ENCODE measurements at regions not wholly inside any gene's neighbourhood (a gene's known extent, or its start where the extent isn't known, plus 50 kb on each side); places are given as distances from the start of the nearest gene placed in this dataset.

- no peak for TF ChIP-seq SUZ12 (IDR thresholded peaks at IDR 0.05)
- TF ChIP-seq NFRKB (IDR thresholded peaks at IDR 0.05), result no peak
- TF ChIP-seq FOXK2 (IDR thresholded peaks at IDR 0.05), result no peak
- no peak for TF ChIP-seq ELF4 (IDR thresholded peaks at IDR 0.05)
- no peak for TF ChIP-seq FOXM1 (IDR thresholded peaks at IDR 0.05; ENCODE audit: borderline replicate concordance)
- TF ChIP-seq SP1 (IDR thresholded peaks at IDR 0.05), result no peak
- TF ChIP-seq BHLHE40 (IDR thresholded peaks at IDR 0.05; ENCODE audit: borderline replicate concordance), result no peak
- TF ChIP-seq, protein P1, sequence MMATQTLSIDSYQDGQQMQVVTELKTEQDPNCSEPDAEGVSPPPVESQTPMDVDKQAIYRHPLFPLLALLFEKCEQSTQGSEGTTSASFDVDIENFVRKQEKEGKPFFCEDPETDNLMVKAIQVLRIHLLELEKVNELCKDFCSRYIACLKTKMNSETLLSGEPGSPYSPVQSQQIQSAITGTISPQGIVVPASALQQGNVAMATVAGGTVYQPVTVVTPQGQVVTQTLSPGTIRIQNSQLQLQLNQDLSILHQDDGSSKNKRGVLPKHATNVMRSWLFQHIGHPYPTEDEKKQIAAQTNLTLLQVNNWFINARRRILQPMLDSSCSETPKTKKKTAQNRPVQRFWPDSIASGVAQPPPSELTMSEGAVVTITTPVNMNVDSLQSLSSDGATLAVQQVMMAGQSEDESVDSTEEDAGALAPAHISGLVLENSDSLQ (IDR thresholded peaks at IDR 0.05), result no peak
Observed at GRCh38 chr7:17552373-17552772, 253.9 kb downstream of the AHR start.
